Stomach (tissue), 4 donors: ENCODE measurements at regions not wholly inside any gene's neighbourhood (a gene's known extent, or its start where the extent isn't known, plus 50 kb on each side); places are given as distances from the start of the nearest gene placed in this dataset.

Source experiments
- EP300 ChIP-seq: sonication (generic); formaldehyde crosslinking; IDR thresholded peaks from one replicate; pipeline ENCODE4 v1.6.1; 2017; ENCODE audit warnings: antibody characterized with exemption
- POLR2A ChIP-seq, 4 donors: fragments of 450-650 bp; IDR thresholded peaks; one replicate each; pipeline ENCODE4 v1.6.1; 2016; ENCODE audit warnings: antibody characterized with exemption in 4 of 4, control low read depth in 2 of 4, mild to moderate bottlenecking in 1 of 4, moderate library complexity in 1 of 4
- POLR2AphosphoS5 ChIP-seq, 3 donors: sonication (generic); formaldehyde crosslinking; IDR thresholded peaks; one replicate each; pipeline ENCODE4 v1.6.1; 2016; ENCODE audit warnings: antibody characterized with exemption in 3 of 3
- TF ChIP-seq, protein P1 (sequence below), 7 experiments: fragments of 450-650 bp in 4 of 7; fragments of 200-600 bp in 3 of 7; sonication (generic) in 3 of 7; IDR thresholded peaks; one replicate each; pipeline ENCODE4 v1.5.1; 2016 to 2019; ENCODE audit warnings: antibody characterized with exemption in 7 of 7, control low read depth in 2 of 7, mild to moderate bottlenecking in 1 of 7

- TF ChIP-seq POLR2A (IDR thresholded peaks at IDR 0.05) (no peak), EP300 (no peak), POLR2AphosphoS5 (IDR thresholded peaks at IDR 0.05) (no peak)
- TF ChIP-seq, protein P1, sequence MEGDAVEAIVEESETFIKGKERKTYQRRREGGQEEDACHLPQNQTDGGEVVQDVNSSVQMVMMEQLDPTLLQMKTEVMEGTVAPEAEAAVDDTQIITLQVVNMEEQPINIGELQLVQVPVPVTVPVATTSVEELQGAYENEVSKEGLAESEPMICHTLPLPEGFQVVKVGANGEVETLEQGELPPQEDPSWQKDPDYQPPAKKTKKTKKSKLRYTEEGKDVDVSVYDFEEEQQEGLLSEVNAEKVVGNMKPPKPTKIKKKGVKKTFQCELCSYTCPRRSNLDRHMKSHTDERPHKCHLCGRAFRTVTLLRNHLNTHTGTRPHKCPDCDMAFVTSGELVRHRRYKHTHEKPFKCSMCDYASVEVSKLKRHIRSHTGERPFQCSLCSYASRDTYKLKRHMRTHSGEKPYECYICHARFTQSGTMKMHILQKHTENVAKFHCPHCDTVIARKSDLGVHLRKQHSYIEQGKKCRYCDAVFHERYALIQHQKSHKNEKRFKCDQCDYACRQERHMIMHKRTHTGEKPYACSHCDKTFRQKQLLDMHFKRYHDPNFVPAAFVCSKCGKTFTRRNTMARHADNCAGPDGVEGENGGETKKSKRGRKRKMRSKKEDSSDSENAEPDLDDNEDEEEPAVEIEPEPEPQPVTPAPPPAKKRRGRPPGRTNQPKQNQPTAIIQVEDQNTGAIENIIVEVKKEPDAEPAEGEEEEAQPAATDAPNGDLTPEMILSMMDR (IDR thresholded peaks at IDR 0.05), result no peak
Observed at GRCh38 chr5:8700222-8700621, 831.3 kb downstream of the MTRR start.
